GM21526 (cell line): ENCODE measurements at regions not wholly inside any gene's neighbourhood (a gene's known extent, or its start where the extent isn't known, plus 50 kb on each side); places are given as distances from the start of the nearest gene placed in this dataset.
"Not testable (repeated sequence)": the region's sequence is repeated elsewhere in the genome, so short reads cannot be mapped to it uniquely, and the experiment has no call there.

ENCODE experiments used
- ATAC-seq: cut with Tn5 transposase; IDR thresholded peaks from one replicate; pipeline ENCODE4 v1.9.1; 2021; ENCODE audit warnings: moderate library complexity; ENCODE audit not compliant: unreplicated experiment, low FRiP score

DNA sequence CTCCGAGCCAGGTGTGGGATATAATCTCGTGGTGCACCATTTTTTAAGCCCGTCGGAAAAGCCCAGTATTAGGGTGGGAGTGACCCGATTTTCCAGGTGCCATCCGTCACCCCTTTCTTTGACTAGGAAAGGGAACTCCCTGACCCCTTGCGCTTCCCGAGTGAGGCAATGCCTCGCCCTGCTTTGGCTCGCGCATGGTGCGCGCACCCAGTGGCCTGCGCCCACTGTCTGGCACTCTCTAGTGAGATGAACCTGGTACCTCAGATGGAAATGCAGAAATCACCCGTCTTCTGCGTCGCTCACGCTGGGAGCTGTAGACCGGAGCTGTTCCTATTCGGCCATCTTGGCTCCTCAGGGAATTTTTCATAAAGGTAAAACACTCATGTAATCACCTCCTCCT is 63.9 kb downstream of the RWDD3 start:
- not testable (repeated sequence) for ATAC-seq

DNA sequence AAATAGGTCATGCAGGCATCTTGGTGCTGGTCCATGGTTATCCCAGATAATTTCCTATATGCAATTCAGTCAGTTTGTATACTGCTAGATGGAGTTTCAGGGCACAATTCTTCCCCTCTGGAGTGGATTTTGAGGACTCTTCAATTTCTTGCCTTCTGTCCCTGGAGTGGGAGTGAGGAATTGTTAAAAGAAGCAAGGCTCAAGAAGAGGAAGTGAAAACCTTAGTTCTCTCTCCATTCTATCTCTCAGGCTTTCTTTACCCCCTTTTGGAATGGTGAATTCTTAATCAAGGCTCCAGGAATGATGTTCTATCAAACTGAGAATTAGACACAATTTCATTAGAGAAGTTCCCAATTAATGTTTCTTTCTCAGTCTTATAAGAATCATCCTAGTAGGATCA is 67.1 kb downstream of the RWDD3 start:
- ATAC-seq, result no peak

DNA sequence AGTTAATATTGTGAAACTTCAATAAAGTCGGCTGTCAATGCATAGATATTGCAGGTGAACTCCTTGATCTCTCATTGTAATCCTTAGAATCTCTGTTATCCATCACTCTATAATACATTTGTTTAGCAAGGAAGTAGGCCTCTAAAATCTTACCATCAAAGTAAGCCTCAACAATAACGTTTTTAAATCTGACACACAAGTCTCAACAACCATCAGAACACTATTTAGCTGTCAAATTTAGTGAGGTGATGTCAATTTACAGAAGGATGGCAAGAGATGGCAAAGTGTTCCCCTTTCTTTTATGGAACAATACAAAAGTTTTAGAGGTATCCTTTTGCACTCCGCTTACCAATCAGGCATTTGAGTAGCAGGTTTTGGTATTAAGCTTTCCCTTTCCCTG is 67.6 kb downstream of the RWDD3 start:
- ATAC-seq, result no peak

DNA sequence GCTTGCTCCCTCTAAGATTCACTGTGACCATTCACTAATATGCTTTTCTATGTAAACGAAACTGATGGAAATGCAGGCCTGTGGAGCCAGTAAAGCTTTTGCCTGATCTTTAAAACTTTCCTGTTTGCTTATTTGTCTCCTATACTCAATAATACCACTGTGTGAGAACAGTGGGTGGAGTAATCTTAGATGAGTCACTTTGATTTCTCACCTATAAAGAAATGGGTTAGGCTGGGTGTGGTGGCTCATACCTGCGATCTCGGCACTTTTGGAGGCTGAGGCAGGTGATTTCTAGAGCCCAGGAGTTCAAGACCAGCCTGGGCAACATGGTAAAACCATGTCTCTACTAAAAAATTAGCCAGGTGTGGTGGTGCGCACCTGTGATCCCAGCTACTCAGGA is 70.8 kb downstream of the RWDD3 start:
- no peak for ATAC-seq

DNA sequence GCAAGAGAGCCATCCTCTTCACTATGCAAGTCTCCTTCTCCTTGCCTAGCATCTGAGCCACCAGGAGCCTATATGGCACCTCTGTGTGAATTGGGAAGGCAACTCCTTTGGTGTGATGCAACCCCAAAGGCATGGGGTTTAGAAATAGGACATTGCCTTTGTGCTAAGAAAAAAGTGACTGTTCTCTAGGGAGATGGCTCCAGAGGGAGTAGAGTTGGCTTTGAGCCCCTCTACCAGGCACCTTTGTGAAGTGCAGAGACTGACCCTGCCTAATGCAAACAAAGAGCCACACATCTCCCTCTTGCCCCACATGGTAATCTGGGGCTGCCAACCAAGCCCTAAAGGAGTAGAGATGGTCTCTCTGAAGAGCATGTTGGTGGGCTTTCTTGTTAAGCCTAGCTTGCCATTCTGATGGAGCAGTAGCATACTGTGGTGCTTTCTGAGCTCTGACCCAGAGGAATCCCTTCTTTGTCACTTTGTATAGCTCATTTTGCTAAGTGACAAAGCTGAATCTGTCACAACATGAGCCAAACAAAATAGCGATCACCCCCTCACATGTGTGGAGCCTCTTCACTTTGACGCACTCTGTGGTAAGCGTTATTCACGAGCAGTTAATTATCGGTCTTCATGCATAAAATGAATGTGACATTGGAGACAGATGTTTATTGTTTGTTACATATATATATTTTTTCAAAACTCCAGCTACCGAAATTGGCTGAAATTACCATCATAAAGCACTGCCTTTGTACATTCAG is 74.4 kb downstream of the RWDD3 start:
- no peak for ATAC-seq

DNA sequence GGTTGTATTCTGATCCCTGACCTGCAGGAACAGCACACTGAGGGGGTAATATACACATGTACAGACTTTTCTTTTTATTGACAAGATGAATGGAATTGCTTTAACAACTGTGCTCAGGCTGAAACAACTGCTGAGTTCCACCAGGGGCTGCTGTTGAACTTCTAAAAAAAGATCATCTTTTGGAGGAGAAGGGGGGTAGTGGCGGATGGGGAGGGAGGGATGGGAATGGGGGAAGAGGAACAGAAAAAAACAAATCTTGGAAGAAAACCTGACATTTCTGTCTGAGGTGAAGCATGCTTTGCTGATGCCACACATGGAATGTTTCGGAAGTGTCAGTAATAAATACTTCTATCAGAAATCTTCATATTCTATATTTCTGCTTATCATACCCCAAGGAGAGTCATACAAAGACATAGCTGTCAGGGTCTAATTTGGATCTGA is 75.0 kb downstream of the RWDD3 start:
- no peak for ATAC-seq

DNA sequence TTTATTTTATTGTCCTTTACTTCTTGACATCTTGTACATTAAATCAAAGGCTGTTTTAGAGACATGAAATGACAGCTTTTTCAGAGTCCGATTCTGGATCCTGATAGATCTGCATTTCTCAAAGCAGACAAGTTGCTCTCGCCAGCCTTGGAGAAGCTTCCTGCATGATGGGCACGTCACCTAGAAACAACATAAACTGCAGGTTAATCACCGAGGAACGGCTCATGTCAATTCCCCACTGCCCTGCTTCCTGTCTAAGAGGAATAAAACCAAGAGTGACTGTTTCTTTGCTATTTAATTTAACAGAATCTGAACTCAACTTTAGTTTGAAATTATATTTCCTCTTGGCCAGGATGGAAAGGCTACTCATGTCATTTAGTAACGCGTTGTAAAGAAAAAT is 77.0 kb downstream of the RWDD3 start:
- ATAC-seq, result no peak

DNA sequence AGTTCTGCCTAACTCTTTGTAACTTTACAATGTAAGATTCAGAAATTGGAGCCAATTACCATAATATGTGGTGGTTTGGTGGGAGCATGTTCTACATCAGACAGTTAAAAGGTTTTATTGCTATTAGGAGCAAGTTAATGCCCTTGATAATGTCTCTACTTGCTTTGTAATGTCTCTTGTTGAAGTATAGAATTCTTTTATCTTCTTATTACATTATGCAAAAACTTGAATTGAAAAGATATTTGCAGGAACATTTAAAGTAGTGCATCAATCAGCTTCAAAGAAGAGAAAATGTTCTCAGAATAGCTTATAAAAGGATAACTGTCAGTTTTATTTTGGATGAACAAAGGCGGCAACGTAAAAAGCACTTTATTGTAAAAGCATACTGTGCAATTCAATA is 77.8 kb downstream of the RWDD3 start:
- no peak for ATAC-seq

DNA sequence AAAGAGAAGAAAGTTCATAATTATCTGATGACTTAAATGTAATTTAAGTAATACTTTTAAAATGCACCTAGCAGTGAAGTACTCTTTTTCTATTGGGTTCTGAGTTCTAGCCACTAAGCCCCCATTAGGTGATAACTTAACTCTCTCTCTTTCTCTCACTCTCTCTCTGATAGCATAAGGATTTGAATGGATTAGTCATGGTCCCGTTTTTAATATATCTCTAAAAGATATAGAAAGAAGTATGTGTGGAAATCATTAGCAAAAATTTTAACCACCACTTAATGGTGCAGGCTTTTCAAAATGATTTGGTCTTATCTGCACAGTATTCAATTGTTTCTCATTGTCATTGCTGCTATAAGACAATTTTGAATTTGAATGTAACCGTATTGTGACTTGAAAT is 78.2 kb downstream of the RWDD3 start:
- ATAC-seq, result no peak

DNA sequence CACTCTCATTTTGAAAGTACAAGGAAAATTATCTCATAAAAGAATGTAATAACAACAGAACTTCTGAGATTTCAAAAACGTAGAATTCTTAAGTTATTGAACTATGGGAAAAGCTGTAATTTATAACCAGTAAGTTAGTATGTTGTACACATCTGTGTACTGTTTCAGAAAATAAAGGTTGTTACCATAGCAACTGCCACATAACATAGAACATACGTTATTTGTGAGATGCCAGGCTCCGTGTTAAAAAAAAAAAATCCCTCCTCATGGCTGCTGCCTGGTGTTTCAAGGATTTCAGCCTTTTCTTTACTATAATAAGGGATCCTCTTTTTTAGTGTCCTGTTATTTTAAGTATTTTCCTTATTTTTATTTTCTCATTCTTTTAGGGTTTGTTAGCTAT is 79.5 kb downstream of the RWDD3 start:
- no peak for ATAC-seq

DNA sequence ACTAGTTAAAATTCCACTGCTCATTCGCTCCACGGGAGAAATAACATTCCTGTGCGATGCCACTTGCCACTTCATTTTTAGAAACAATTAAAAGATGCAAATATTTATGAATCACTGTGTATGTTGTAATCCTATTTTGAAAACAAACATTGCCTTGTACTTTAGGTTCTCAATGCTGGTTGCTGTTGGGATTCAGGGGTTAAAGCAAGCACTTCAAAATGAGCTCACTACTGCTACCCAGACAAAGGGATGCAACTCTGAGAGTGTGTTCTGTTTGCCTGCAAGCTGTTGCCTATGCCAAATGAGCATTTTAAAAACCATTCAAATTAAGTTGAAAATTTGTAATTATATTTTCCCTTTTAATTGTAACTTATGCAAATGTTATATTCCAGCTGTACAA is 87.5 kb downstream of the RWDD3 start:
- no peak for ATAC-seq

DNA sequence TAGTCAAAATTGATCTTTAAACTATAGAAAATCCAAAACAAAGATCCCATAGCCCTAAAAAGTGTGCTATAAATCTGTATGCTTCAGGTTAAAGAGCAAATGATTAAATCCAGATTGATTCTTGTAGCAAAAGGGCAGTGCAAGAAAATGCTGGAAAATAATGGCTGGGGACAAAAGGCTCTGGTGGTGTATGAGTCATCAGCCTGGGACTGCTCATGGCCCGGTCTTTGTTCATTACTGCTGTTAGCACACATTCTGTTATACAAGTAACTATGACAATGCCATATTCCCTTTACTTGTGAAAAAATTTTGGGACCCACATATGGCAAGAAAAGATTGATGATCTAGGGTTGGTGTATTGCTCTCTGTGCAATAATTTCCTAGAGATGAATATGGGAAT is 89.1 kb downstream of the RWDD3 start:
- no peak for ATAC-seq

DNA sequence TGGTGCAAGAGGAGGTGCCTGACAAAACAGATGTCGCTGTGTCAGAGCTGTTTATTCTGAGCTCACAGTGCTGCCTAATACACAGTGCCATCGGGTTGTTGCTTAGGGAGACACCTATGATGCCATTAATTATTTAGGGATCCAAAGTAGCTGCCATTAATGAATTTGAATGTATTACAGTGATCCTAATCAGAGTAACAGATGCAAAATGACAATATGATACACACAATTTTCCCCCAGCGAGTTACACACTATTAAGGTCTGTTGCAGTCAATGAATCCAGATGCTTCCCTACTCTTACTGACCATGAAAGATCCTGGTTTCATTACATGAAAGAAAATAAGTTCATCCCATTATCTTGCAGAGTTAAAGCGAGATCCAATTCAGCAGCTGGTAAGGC is 91.3 kb downstream of the RWDD3 start:
- ATAC-seq, result no peak

DNA sequence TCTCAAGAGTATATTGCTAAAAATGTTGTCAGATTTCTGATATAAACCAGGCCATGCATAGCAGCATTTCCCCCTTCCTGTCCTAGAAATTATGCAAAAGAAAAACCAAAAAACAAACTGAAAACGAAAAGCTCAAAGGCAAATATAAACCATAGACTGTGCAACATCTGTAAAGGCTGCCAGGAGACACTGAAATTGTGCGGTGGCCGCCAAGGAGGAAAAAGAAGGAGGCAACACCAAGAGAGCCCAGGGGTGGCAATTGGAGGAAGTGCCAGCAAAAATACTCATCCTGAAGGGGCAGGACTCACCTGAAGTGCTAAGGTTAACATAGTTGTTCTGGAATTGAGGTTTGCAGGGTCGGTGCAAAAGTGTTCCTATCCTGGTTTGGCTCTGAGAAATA is 92.0 kb downstream of the RWDD3 start:
- ATAC-seq, result no peak

DNA sequence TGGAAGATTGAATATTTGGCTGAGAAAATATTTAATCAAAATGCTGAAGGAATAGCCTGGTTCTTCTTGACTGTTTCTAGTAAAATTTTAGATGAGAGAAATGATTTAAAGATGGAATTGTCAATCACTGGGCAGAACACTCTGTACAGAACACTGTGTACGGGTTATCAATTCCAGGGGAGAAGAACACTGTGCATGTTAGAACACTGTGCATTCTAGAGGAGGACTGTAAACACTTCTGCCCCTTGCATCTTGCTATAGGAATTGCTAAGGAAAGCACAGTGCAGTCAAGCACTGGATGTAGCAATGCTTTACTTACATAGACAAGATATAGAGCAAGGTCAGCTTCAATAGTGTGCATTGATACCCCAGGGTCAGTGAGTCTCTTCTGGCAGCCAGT is 98.7 kb downstream of the RWDD3 start:
- no peak for ATAC-seq

DNA sequence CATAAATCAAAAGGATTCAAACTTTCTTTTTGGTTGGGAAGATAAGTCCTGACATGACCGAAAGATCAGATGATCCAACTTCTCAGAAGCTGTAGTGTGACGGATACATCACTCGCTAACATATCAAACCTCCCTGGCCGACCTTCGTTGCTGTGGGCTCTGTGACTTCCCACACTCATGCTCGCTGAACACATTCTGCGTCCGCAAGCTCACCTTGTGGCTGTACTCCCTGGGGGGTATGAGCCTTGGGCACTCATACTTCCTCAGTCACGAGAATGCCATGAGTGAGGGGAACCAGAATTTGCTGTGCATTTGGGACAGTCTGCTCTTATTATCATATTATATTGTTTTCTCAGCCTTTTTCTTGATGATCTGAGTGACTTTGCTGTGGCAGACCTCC is 105.4 kb downstream of the RWDD3 start:
- ATAC-seq, result no peak

DNA sequence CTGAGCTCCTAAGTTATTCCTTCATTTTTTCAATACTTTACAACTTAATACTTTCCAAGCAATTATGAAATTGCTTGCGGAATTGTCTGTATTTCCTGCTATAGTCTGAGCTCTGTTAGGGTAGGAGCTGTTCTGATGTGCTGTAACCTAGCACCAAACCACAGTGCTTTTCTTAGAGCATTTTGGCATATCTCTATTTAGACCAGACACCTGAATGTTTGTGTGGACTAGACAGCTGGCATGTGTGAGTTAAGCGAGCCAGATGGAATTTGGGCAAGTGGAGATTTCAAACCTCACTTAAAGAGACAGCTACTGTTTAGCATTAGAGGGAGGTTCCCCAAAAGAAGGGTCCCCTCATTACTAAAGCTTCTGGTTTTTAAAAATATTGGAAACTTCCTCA is 106.1 kb downstream of the RWDD3 start:
- no peak for ATAC-seq

DNA sequence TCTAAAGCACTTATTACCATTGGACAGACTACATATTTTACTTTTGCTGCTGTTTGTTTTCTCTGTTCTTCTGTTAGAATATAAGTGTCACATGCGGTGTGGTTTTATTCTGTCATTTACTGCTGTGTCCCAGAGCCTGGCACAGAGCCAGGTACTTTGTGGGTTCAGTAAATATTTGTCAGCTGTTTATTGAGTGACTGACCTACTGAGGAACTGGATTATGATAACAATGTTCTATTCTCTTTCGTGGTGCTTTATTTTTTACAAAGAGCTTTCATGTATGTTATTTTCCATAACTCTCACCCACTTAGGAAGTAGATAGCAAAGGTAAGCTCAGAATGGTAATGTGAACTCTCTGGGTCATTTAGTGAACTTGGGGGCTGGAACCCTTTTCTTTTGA is 118.8 kb downstream of the RWDD3 start:
- ATAC-seq, result no peak

DNA sequence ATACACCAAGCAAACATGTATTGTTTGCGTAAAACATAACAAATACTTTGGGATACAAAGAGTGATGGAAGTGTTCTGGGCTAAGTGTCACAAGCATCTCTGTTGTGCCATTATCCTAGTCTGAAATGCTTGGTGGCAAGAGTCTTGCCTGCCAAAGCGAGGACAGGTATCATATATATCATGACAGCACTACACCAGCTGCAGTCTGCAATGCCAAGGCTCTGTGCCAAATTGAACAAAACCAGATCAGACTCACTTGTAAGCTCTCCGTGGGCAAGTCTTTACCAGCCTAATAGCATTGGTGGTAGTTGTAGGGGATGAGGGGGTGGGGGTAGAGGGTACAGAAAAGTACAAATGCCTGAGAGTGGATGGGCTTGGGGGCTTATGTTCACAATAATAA is 119.2 kb downstream of the RWDD3 start:
- ATAC-seq, result no peak

DNA sequence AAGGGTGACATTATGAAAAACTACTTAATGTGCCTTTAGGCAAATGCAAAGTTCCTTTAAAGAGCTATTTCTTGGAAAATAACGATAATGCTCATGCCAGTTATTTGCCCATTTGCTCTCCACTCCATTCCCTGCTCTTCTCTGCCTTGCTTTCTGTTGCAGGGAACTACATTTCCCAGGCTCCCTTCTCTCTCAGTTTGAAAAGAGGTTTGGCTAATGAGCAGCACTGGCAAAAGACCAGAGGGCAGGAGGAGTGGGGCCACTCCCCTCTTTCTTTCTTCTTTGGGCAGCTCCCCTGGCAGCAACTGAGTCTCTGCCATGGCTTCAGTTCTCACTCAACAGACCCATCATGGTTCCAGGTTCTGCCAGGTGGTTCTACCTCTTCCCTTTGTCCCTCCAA is 130.5 kb downstream of the RWDD3 start:
- no peak for ATAC-seq

DNA sequence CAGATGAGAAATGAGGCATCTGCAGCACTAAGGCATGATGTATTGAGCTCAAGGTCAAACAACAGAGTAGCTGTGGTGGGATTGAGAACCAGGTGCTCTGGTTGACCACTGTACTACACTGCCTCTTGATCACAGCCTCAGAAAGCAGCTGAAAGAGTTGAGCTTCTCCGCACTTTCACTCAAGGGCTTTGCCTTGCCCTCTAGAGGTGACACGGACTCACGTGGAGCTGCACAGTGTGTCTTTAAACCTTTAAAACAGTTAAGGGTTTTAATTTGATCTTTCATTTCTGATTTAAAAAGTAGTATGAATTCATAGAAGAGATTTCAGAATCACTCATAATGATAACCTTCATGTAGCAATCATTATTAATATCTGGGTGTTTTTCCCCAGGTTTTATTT is 132.5 kb downstream of the RWDD3 start:
- no peak for ATAC-seq

DNA sequence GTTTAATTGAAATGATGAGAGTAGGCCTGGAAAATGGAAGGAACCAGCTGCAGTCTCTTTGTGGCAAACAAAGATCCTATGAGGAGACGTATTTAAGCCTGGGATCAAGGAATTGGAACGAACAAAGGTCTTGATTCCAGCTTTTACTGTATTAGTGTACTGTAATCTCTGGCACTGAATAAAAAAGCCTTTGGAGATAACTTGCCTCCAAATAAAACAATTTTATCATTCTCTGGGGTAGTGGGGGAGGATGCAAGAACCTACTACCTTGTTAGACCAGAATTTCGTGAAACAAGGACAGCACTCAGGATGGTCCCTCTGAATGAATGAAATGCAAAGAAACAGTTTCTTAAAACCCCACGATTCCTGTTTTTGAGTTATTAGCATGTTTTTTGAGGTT is 134.2 kb downstream of the RWDD3 start:
- no peak for ATAC-seq
